ENCODE measurements at regions not wholly inside any gene's neighbourhood (a gene's known extent, or its start where the extent isn't known, plus 50 kb on each side); places are given as distances from the start of the nearest gene placed in this dataset.

GRCh38 chr6:11391934-11392777 is 145.4 kb upstream of the TMEM170B start:
- CTCF ChIA-PET, result interaction anchor here (0.8 to 2.3 kb wide), 4 partner anchors 10 to 68 kb away, joined by 3 to 11 read pairs (median 3); no protein-coding TSS in a partner anchor

More at GRCh38 chr6:11391934-11392777, 145.4 kb upstream of the TMEM170B start:
- no peaks in the 10 kb centered on the region for H4K20me1 ChIP-seq (ENCODE audit: control insufficient read depth, insufficient read depth)
- peaks cover 10% of the 10 kb centered on the region for H3K4me1 ChIP-seq (ENCODE audit: control insufficient read depth, insufficient read depth, low read length)
- H3K4me3 ChIP-seq, result no peak overlapping the region
- SMC1A ChIA-PET (ENCODE audit: uncharacterized antibody, unreplicated experiment), result interaction anchor here (0.8 to 3.3 kb wide), 9 partner anchors 9 to 93 kb away, joined by 3 to 21 read pairs (median 3); no protein-coding TSS in a partner anchor
- RAD21 ChIA-PET (ENCODE audit: unreplicated experiment), result interaction anchor here (1.0 to 3.7 kb wide), 3 partner anchors 10 to 68 kb away, joined by 3 to 30 read pairs (median 18); no protein-coding TSS in a partner anchor
- no peaks in the 10 kb centered on the region for H3K27me3 ChIP-seq (replicated peaks in 1 of 2; ENCODE audit: control insufficient read depth in 2 of 2, insufficient read depth in 2 of 2, low read length in 1 of 2)
- H3K27ac ChIP-seq (ENCODE audit: control insufficient read depth, insufficient read depth), result no peak overlapping the region
- DNase-seq (ENCODE audit: low read depth, low spot score) (no peak), FAIRE-seq (no peak), ATAC-seq (no peak)
- intact Hi-C loops (cut with micrococcal nuclease; ENCODE audit: unreplicated experiment) (no loop called here), in situ Hi-C loops (cut with MboI) (no loop called here)
- no peak overlapping the region for H3K4me2 ChIP-seq (ENCODE audit: control insufficient read depth, insufficient read depth)
- H2AFZ ChIP-seq (ENCODE audit: control insufficient read depth, low read depth, low read length), result no peak overlapping the region; the same call in 1 of the 2 replicates
- POLR2A ChIA-PET, result interaction anchor here (1.1 to 3.9 kb wide), 4 partner anchors 9 to 19 kb away, joined by 3 to 23 read pairs (median 5); no protein-coding TSS in a partner anchor
- H3K79me2 ChIP-seq (ENCODE audit: control insufficient read depth, insufficient read depth, low read length), result no peaks in the 10 kb centered on the region; the same call in 1 of the 2 replicates
- peaks cover 4% of the 10 kb centered on the region; the same call in 2 of the 3 replicates for H3K9me3 ChIP-seq (replicated peaks; ENCODE audit: control insufficient read depth, insufficient read depth, low read length)
- H3K9ac ChIP-seq (ENCODE audit: control insufficient read depth, insufficient read depth, low read length), result no peak overlapping the region
- TF ChIP-seq ZBED1 (IDR thresholded peaks at IDR 0.05; ENCODE audit: borderline replicate concordance) (no peak), SIN3A (IDR thresholded peaks at IDR 0.05; ENCODE audit: low read depth, low read length) (no peak), ZNF274 (IDR thresholded peaks at IDR 0.05; ENCODE audit: insufficient read depth, insufficient read length) (no peak), EGR1 (IDR thresholded peaks at IDR 0.05; ENCODE audit: borderline replicate concordance in 1 of 2, low read depth in 2 of 2, low read length in 2 of 2) (no peak), RELA (IDR thresholded peaks at IDR 0.05; ENCODE audit: borderline replicate concordance, partially characterized antibody) (no peak), ZNF384 (IDR thresholded peaks at IDR 0.05; ENCODE audit: borderline replicate concordance, low read depth, low read length) (no peak), POLR2A (IDR thresholded peaks at IDR 0.05; ENCODE audit: low read depth, low read length) (no peak), ELK1 (IDR thresholded peaks at IDR 0.05; ENCODE audit: low read depth, low read length) (no peak), ETV6 (conservative IDR thresholded peaks at IDR 0.05 in 1 of 2, IDR thresholded peaks at IDR 0.05 in 1 of 2; ENCODE audit: borderline replicate concordance in 1 of 2, low read depth in 1 of 2) (no peak), ZNF687 (IDR thresholded peaks at IDR 0.05) (no peak), LARP7 (IDR thresholded peaks at IDR 0.05) (no peak), GABPA (IDR thresholded peaks at IDR 0.05; ENCODE audit: low read depth) (no peak)
- TF ChIP-seq, protein P1, sequence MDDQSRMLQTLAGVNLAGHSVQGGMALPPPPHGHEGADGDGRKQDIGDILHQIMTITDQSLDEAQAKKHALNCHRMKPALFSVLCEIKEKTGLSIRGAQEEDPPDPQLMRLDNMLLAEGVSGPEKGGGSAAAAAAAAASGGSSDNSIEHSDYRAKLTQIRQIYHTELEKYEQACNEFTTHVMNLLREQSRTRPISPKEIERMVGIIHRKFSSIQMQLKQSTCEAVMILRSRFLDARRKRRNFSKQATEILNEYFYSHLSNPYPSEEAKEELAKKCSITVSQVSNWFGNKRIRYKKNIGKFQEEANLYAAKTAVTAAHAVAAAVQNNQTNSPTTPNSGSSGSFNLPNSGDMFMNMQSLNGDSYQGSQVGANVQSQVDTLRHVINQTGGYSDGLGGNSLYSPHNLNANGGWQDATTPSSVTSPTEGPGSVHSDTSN (IDR thresholded peaks at IDR 0.05; ENCODE audit: insufficient replicate concordance, low read depth, low read length), result no peak
- TF ChIP-seq, protein P2, sequence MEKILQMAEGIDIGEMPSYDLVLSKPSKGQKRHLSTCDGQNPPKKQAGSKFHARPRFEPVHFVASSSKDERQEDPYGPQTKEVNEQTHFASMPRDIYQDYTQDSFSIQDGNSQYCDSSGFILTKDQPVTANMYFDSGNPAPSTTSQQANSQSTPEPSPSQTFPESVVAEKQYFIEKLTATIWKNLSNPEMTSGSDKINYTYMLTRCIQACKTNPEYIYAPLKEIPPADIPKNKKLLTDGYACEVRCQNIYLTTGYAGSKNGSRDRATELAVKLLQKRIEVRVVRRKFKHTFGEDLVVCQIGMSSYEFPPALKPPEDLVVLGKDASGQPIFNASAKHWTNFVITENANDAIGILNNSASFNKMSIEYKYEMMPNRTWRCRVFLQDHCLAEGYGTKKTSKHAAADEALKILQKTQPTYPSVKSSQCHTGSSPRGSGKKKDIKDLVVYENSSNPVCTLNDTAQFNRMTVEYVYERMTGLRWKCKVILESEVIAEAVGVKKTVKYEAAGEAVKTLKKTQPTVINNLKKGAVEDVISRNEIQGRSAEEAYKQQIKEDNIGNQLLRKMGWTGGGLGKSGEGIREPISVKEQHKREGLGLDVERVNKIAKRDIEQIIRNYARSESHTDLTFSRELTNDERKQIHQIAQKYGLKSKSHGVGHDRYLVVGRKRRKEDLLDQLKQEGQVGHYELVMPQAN (conservative IDR thresholded peaks at IDR 0.05), result no peak
- WGBS (ENCODE audit: insufficient coverage, insufficient replicate concordance, low lambda C conversion rate, missing lambda C conversion rate), result 90% methylated on average over 5 of the region's 5 CpGs
- BruUV-seq (replicated peaks), result no TSS peak
- no peaks in the 10 kb centered on the region for H3K36me3 ChIP-seq (ENCODE audit: control insufficient read depth in 2 of 2, insufficient read depth in 2 of 2, low read length in 1 of 2)

Measured in GM12878 (cell line).